HUES48 (cell line): ENCODE measurements at regions not wholly inside any gene's neighbourhood (a gene's known extent, or its start where the extent isn't known, plus 50 kb on each side); places are given as distances from the start of the nearest gene placed in this dataset.

Experiments used
- H3K27ac ChIP-seq: one replicate; pipeline ENCODE4 v1.7.0; 2013; ENCODE audit warnings: low read depth, low read length, inconsistent platforms
- H3K27me3 ChIP-seq: 2 replicates; pipeline ENCODE4 v1.6.1; 2013; ENCODE audit warnings: mild to moderate bottlenecking, low read length; ENCODE audit not compliant: control insufficient read depth, insufficient read depth
- H3K36me3 ChIP-seq: 2 replicates; pipeline ENCODE4 v1.6.1; 2013; ENCODE audit warnings: low read length; ENCODE audit not compliant: control insufficient read depth, insufficient read depth
- H3K4me1 ChIP-seq: 2 replicates; pipeline ENCODE4 v1.6.1; 2013; ENCODE audit warnings: mild to moderate bottlenecking, low read length; ENCODE audit not compliant: control insufficient read depth, insufficient read depth
- H3K4me3 ChIP-seq: 2 replicates; pipeline ENCODE4 v1.5.1; 2013; ENCODE audit warnings: mild to moderate bottlenecking, low read depth, low read length
- H3K9ac ChIP-seq: 2 replicates; pipeline ENCODE4 v1.6.1; 2013; ENCODE audit warnings: mild to moderate bottlenecking, low read depth, low read length, moderate library complexity
- H3K9me3 ChIP-seq: 2 replicates; pipeline ENCODE4 v1.6.1; 2013; ENCODE audit warnings: low read length; ENCODE audit not compliant: control insufficient read depth, insufficient read depth

GRCh38 chr13:103810026-103810425 lies 743.8 kb upstream of the SLC10A2 start:
- Histone ChIP-seq H3K36me3 (no peaks in the 10 kb centered on the region), H3K9ac (no peak overlapping the region), H3K27me3 (no peaks in the 10 kb centered on the region), H3K9me3 (0 out of 2 replicates have a peak, but pooled peaks cover 3% of the 10 kb centered on the region), H3K4me1 (no peaks in the 10 kb centered on the region), H3K4me3 (no peak overlapping the region), H3K27ac (no peak overlapping the region)

- no peaks in the 10 kb centered on the region for H3K4me1 ChIP-seq
- H3K4me3 ChIP-seq: no peak overlapping the region
- H3K27ac ChIP-seq: no peak overlapping the region
- no peaks in the 10 kb centered on the region for H3K36me3 ChIP-seq
- no peak overlapping the region for H3K9ac ChIP-seq
- no peaks in the 10 kb centered on the region for H3K9me3 ChIP-seq
- no peaks in the 10 kb centered on the region for H3K27me3 ChIP-seq
Measured at GRCh38 chr13:103805771-103806170, 739.6 kb upstream of the SLC10A2 start.

- no peaks in the 10 kb centered on the region for H3K27me3 ChIP-seq
- H3K4me3 ChIP-seq: no peak overlapping the region
- no peak overlapping the region for H3K9ac ChIP-seq
- no peaks in the 10 kb centered on the region for H3K36me3 ChIP-seq
- no peaks in the 10 kb centered on the region for H3K9me3 ChIP-seq
- H3K4me1 ChIP-seq: no peaks in the 10 kb centered on the region
- no peak overlapping the region for H3K27ac ChIP-seq
Measured at GRCh38 chr13:103803349-103803748, 737.1 kb upstream of the SLC10A2 start.

GRCh38 chr13:103799028-103799427 lies 732.8 kb upstream of the SLC10A2 start:
- no peaks in the 10 kb centered on the region for H3K27me3 ChIP-seq
- no peaks in the 10 kb centered on the region for H3K36me3 ChIP-seq
- H3K27ac ChIP-seq: no peak overlapping the region
- H3K9me3 ChIP-seq: no peaks in the 10 kb centered on the region
- H3K9ac ChIP-seq: no peak overlapping the region
- H3K4me3 ChIP-seq: no peak overlapping the region
- no peaks in the 10 kb centered on the region for H3K4me1 ChIP-seq

- Histone ChIP-seq H3K9me3 (no peaks in the 10 kb centered on the region), H3K27ac (no peak overlapping the region), H3K9ac (no peak overlapping the region), H3K27me3 (no peaks in the 10 kb centered on the region), H3K4me1 (no peaks in the 10 kb centered on the region), H3K36me3 (no peaks in the 10 kb centered on the region), H3K4me3 (no peak overlapping the region)
Measured at GRCh38 chr13:103795892-103796478, 729.8 kb upstream of the SLC10A2 start.

GRCh38 chr13:103794526-103794925 lies 728.3 kb upstream of the SLC10A2 start:
- Histone ChIP-seq H3K4me1 (no peaks in the 10 kb centered on the region), H3K36me3 (no peaks in the 10 kb centered on the region), H3K27ac (no peak overlapping the region), H3K9ac (no peak overlapping the region), H3K9me3 (no peaks in the 10 kb centered on the region), H3K27me3 (no peaks in the 10 kb centered on the region), H3K4me3 (no peak overlapping the region)

GRCh38 chr13:103788061-103788652 lies 721.9 kb upstream of the SLC10A2 start:
- no peak overlapping the region for H3K4me3 ChIP-seq
- no peak overlapping the region for H3K9ac ChIP-seq
- H3K9me3 ChIP-seq: peaks cover 8% of the 10 kb centered on the region
- no peak overlapping the region for H3K27ac ChIP-seq
- no peaks in the 10 kb centered on the region for H3K36me3 ChIP-seq
- H3K27me3 ChIP-seq: no peaks in the 10 kb centered on the region
- H3K4me1 ChIP-seq: no peaks in the 10 kb centered on the region

GRCh38 chr13:103772576-103772975 lies 706.4 kb upstream of the SLC10A2 start:
- Histone ChIP-seq H3K27me3 (no peaks in the 10 kb centered on the region), H3K27ac (no peak overlapping the region), H3K36me3 (no peaks in the 10 kb centered on the region), H3K9me3 (peaks cover 4% of the 10 kb centered on the region; the same call in 1 of the 2 replicates), H3K4me1 (no peaks in the 10 kb centered on the region), H3K4me3 (no peak overlapping the region), H3K9ac (no peak overlapping the region)

GRCh38 chr13:103762523-103762922 lies 696.3 kb upstream of the SLC10A2 start:
- Histone ChIP-seq H3K27me3 (no peaks in the 10 kb centered on the region), H3K9me3 (no peaks in the 10 kb centered on the region), H3K4me1 (no peaks in the 10 kb centered on the region)

GRCh38 chr13:103759361-103759760 lies 693.1 kb upstream of the SLC10A2 start:
- H3K4me3 ChIP-seq: no peak overlapping the region
- no peak overlapping the region for H3K27ac ChIP-seq
- no peaks in the 10 kb centered on the region for H3K36me3 ChIP-seq
- H3K9ac ChIP-seq: no peak overlapping the region
- no peaks in the 10 kb centered on the region for H3K27me3 ChIP-seq
- no peaks in the 10 kb centered on the region for H3K4me1 ChIP-seq
- no peaks in the 10 kb centered on the region for H3K9me3 ChIP-seq

More at GRCh38 chr13:103762523-103762922, 696.3 kb upstream of the SLC10A2 start:
- Histone ChIP-seq H3K36me3 (no peaks in the 10 kb centered on the region), H3K27ac (no peak overlapping the region), H3K4me3 (no peak overlapping the region), H3K9ac (no peak overlapping the region)

GRCh38 chr13:103758222-103758621 lies 692.0 kb upstream of the SLC10A2 start:
- H3K4me3 ChIP-seq: no peak overlapping the region
- no peaks in the 10 kb centered on the region for H3K9me3 ChIP-seq
- no peak overlapping the region for H3K27ac ChIP-seq
- no peak overlapping the region for H3K9ac ChIP-seq
- no peaks in the 10 kb centered on the region for H3K36me3 ChIP-seq
- no peaks in the 10 kb centered on the region for H3K27me3 ChIP-seq
- no peaks in the 10 kb centered on the region for H3K4me1 ChIP-seq
